AG09309 (cell line): ENCODE measurements at regions not wholly inside any gene's neighbourhood (a gene's known extent, or its start where the extent isn't known, plus 50 kb on each side); places are given as distances from the start of the nearest gene placed in this dataset.

Source experiments
- DNase-seq: peaks from one replicate; pipeline ENCODE4 v3.0.0-alpha.2; 2010; ENCODE audit warnings: low read depth
- H3K4me3 ChIP-seq: 2 replicates; pipeline ENCODE4 v1.5.1; 2011; ENCODE audit warnings: mild to moderate bottlenecking, low read depth, low read length, moderate library complexity; ENCODE audit not compliant: control insufficient read depth
- TF ChIP-seq, protein P1 (sequence below): IDR thresholded peaks from 2 replicates; pipeline ENCODE4 v1.5.1; 2011; ENCODE audit warnings: mild to moderate bottlenecking, low read depth, low read length, inconsistent platforms; ENCODE audit not compliant: insufficient read depth, control insufficient read depth; ENCODE audit errors: missing control alignments

DNA sequence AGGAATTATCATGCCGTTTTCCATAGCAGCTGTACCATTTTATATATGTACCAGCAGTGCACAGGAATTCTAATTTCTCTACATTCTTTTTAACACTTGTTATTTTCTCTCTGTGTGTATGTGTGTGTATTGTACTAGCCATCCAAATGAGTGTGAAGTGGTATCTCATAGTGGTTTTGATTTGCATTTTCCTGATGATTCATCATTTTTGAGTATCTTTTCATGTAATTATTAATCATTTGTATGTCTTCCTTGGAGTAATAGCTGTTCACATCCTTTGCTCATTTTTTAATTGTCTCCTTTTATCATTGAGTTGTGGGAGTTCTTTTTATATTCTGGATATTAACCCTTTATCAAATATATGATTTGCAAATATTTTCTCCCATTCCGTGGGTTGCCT, 95.6 kb upstream of the MANSC4 start:
- TF ChIP-seq, protein P1, sequence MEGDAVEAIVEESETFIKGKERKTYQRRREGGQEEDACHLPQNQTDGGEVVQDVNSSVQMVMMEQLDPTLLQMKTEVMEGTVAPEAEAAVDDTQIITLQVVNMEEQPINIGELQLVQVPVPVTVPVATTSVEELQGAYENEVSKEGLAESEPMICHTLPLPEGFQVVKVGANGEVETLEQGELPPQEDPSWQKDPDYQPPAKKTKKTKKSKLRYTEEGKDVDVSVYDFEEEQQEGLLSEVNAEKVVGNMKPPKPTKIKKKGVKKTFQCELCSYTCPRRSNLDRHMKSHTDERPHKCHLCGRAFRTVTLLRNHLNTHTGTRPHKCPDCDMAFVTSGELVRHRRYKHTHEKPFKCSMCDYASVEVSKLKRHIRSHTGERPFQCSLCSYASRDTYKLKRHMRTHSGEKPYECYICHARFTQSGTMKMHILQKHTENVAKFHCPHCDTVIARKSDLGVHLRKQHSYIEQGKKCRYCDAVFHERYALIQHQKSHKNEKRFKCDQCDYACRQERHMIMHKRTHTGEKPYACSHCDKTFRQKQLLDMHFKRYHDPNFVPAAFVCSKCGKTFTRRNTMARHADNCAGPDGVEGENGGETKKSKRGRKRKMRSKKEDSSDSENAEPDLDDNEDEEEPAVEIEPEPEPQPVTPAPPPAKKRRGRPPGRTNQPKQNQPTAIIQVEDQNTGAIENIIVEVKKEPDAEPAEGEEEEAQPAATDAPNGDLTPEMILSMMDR, result no peak
- H3K4me3 ChIP-seq, result no peak overlapping the region
- no peak for DNase-seq

DNA sequence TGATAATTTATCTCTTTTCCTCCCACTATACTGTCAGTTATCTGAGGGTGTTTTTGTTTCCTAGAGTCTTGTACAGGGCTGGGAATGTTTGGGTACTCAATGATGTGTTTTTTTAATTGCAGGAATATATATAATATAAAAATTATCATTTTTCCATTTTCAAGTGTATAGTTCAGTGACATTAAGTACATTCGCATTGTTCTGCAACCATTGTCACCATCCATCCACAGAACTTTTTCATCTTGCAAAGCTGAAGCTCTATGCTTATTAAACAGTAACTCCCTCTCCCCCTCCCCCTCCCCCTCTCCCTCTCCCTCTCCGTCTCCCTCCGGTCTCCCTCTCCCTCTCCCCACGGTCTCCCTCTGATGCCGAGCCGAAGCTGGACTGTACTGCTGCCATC, 93.0 kb upstream of the MANSC4 start:
- no peak overlapping the region for H3K4me3 ChIP-seq
- DNase-seq, result no peak
- TF ChIP-seq, protein P1, result no peak

DNA sequence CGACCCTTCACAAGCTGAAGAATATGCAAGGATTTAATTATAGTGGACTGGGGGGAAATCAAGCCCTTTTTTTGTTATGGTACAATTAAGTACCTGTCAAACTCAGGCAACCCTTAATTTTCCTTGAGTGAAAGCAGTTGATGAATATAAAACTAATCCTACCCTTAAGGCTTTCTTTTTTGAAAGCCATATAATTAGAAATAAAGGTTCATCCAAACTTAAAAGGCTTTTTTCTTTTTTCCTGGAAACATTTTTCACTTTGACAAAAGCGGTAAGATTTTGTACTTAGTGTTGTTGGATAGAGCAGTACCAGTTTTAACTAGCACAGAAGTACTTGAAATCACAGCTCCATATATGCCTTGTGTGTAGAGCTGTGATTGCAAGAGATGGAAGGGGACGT, 91.9 kb upstream of the MANSC4 start:
- TF ChIP-seq, protein P1, result no peak
- no peak for DNase-seq
- no peak overlapping the region for H3K4me3 ChIP-seq

DNA sequence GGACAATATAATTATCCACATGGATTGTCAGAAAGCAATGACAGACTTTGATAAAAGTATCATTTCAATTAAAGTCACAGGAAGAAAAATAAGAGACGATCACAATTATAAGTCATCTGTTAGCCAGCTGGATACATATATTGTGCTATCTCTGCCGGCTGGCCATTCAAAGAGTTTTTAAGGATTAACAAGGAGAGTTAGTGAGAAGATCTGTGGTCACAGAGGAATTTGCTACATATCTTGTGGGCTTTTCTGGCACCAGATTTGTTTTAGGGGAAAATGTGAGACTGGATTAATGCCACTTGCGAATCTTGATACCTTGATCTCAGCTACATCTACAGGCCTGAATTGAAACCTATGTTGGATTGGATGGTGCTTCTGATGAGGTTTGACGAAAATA, 90.9 kb upstream of the MANSC4 start:
- no peak overlapping the region for H3K4me3 ChIP-seq
- TF ChIP-seq, protein P1, result no peak
- peak; percentile 46 for DNase-seq

DNA sequence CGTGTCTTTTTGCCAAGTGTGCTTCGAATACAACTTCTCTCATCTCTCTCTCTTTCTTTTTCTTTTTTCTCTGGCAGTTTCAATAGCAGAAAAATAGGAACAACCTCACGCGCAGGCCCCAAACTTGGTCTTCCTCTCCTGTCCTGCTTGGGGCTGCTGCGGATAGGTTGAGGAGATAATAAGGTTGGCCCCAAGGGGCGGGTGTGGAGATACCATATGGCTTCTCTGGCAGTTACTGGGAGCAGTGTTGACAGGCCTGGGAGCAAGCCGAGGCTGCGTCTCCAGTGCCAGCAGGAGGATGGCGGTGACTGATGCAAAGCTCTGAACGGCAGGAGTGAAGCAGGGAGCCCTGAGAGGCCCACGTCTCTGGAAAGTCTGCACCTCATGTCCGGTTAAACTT, 89.5 kb upstream of the MANSC4 start:
- no peak overlapping the region for H3K4me3 ChIP-seq
- TF ChIP-seq, protein P1, result no peak
- no peak for DNase-seq

DNA sequence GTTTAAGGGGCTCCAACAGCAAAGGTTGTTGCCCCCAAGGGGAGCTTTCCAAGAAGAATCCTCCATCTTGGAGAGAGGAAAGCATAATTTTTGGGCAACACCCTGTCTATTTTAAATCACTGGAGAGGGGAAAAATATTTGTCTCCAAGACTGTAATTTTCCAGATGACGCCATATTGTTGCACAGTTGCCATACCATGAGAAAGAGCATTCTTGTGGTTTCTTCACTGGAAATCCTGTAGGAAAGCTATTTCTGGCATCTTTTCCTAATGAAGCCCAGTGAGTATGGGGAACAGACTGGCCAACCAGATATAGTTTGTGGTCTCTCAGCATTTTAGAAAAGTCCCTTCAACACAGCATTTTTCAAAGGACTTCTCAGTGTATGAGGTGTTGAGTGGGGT, 88.1 kb upstream of the MANSC4 start:
- no peak overlapping the region for H3K4me3 ChIP-seq
- TF ChIP-seq, protein P1, result no peak
- DNase-seq, result peak; percentile 59
